SK-N-SH (cell line): ENCODE measurements at regions not wholly inside any gene's neighbourhood (a gene's known extent, or its start where the extent isn't known, plus 50 kb on each side); places are given as distances from the start of the nearest gene placed in this dataset.

Experiments used
- CTCF ChIA-PET: fragments of 300-600, 350-600 bp; formaldehyde crosslinking; extraction: SDS; loops from one replicate; lab custom pipeline; 2021; lab: Yijun Ruan, JAX
- POLR2A ChIA-PET: fragments of 350-600 bp; sonication (Branson Sonifier 250); formaldehyde crosslinking; extraction: SDS; loops from one replicate; lab custom pipeline; 2020; ENCODE audit warnings: antibody characterized with exemption, inconsistent platforms; lab: Yijun Ruan, JAX
- DNase-seq: peaks from one replicate; pipeline ENCODE4 v3.0.0; 2012
- H2AFZ ChIP-seq: fragments of 200-600 bp; sonication (generic); 2 replicates; pipeline ENCODE4 v1.8.1; 2016; ENCODE audit warnings: antibody characterized with exemption, mild to moderate bottlenecking, low read depth
- H3F3A ChIP-seq: fragments of 200-600 bp; sonication (generic); replicated peaks from 2 replicates; pipeline ENCODE3; 2016; ENCODE audit warnings: antibody characterized with exemption, mild to moderate bottlenecking; ENCODE audit not compliant: insufficient read depth
- H3K27ac ChIP-seq, 2 experiments: fragments of 200-500 bp in 1 of 2; fragments of 200-600 bp in 1 of 2; sonication (Bioruptor generic) in 1 of 2; sonication (generic), shearing (Covaris generic) in 1 of 2; 2 replicates each; pipeline versions ENCODE4 v1.5.1 to v1.6.1; 2014 to 2016; ENCODE audit warnings: low read depth in 2 of 2, inconsistent platforms in 1 of 2, low read length in 1 of 2, mild to moderate bottlenecking in 1 of 2, mixed read lengths in 1 of 2
- H3K27me3 ChIP-seq: fragments of 200-600 bp; sonication (generic), shearing (Covaris generic); 2 replicates; pipeline ENCODE4 v1.6.1; 2016; ENCODE audit warnings: mixed run types; ENCODE audit not compliant: insufficient read depth
- H3K36me3 ChIP-seq, 2 experiments: fragments of 200-500 bp in 1 of 2; fragments of 200-600 bp in 1 of 2; sonication (Bioruptor generic) in 1 of 2; sonication (generic) in 1 of 2; replicated peaks in 1 of 2; 2 replicates each; pipeline versions ENCODE3 to v1.5.1; 2014 to 2016; ENCODE audit warnings: low read length in 1 of 2, mild to moderate bottlenecking in 1 of 2; ENCODE audit not compliant: insufficient read depth in 2 of 2, control insufficient read depth in 1 of 2
- H3K4me1 ChIP-seq, 2 experiments: fragments of 200-500 bp in 1 of 2; fragments of 200-600 bp in 1 of 2; sonication (Bioruptor generic) in 1 of 2; sonication (generic), shearing (Covaris generic) in 1 of 2; 2 replicates each; pipeline versions ENCODE4 v1.5.1 to v1.6.1; 2014 to 2016; ENCODE audit warnings: low read depth in 1 of 2, low read length in 1 of 2, mixed run types in 1 of 2; ENCODE audit not compliant: insufficient read depth in 2 of 2, control insufficient read depth in 1 of 2
- H3K4me2 ChIP-seq: fragments of 200-600 bp; sonication (generic), shearing (Covaris generic); 2 replicates; pipeline ENCODE4 v1.6.1; 2017; ENCODE audit warnings: mixed run types
- H3K4me3 ChIP-seq, 2 experiments: fragments of 200-500 bp in 1 of 2; fragments of 200-600 bp in 1 of 2; sonication (Bioruptor generic) in 1 of 2; sonication (generic), shearing (Covaris generic) in 1 of 2; 2 replicates each; pipeline versions ENCODE4 v1.5.1 to v1.8.1; 2014 to 2016; ENCODE audit warnings: low read depth in 2 of 2, inconsistent platforms in 1 of 2, low read length in 1 of 2, mild to moderate bottlenecking in 1 of 2, mixed read lengths in 1 of 2, moderate library complexity in 1 of 2
- H3K79me2 ChIP-seq: fragments of 200-600 bp; sonication (generic); 2 replicates; pipeline ENCODE4 v1.8.1; 2017; ENCODE audit warnings: mild to moderate bottlenecking; ENCODE audit not compliant: insufficient read depth
- H3K9ac ChIP-seq: fragments of 200-600 bp; sonication (generic); 2 replicates; pipeline ENCODE4 v1.6.1; 2017; ENCODE audit warnings: mixed run types
- H3K9me2 ChIP-seq: fragments of 200-600 bp; sonication (generic); 2 replicates; pipeline ENCODE4 v1.6.1; 2017; ENCODE audit warnings: mixed run types
- H3K9me3 ChIP-seq: fragments of 200-600 bp; sonication (generic); 2 replicates; pipeline ENCODE4 v1.6.1; 2017; ENCODE audit warnings: mixed run types, mild to moderate bottlenecking, moderate library complexity
- H4K20me1 ChIP-seq: fragments of 200-600 bp; sonication (generic); 2 replicates; pipeline ENCODE4 v1.6.1; 2017; ENCODE audit warnings: mild to moderate bottlenecking, mixed run types; ENCODE audit not compliant: insufficient read depth
- EP300 ChIP-seq, 2 experiments: IDR thresholded peaks; 2 replicates each; pipeline versions ENCODE4 v1.4.0 to v1.6.1; 2012; ENCODE audit warnings: borderline replicate concordance in 1 of 2, low read depth in 1 of 2, low read length in 1 of 2
- EZH2phosphoT487 ChIP-seq: fragments of 200-600 bp; sonication (generic); IDR thresholded peaks from 2 replicates; pipeline ENCODE4 v1.6.1; 2017; ENCODE audit warnings: low read depth, mixed run types, mild to moderate bottlenecking, antibody characterized with exemption, moderate library complexity, borderline replicate concordance
- FOSL2 ChIP-seq: IDR thresholded peaks from 2 replicates; pipeline ENCODE4 v1.4.0; 2012; ENCODE audit warnings: low read depth, mild to moderate bottlenecking, moderate library complexity, borderline replicate concordance
- FOXJ3 ChIP-seq: sonication (generic); formaldehyde crosslinking; IDR thresholded peaks from 2 replicates; pipeline ENCODE4 v1.5.1; 2020; ENCODE audit warnings: mild to moderate bottlenecking, missing genetic modification reagents
- FOXM1 ChIP-seq: IDR thresholded peaks from 2 replicates; pipeline ENCODE4 v1.4.0; 2012; ENCODE audit warnings: low read depth, mild to moderate bottlenecking
- GATA2 ChIP-seq: sonication (generic); formaldehyde crosslinking; IDR thresholded peaks from 2 replicates; pipeline ENCODE4 v1.5.0; 2020; ENCODE audit warnings: mild to moderate bottlenecking, missing genetic modification reagents
- IRF3 ChIP-seq: fragments of 150-350 bp; IDR thresholded peaks from 2 replicates; pipeline ENCODE4 v1.6.1; 2016; ENCODE audit warnings: mild to moderate bottlenecking, low read depth, low read length
- MEF2A ChIP-seq: IDR thresholded peaks from 2 replicates; pipeline ENCODE4 v1.4.0; 2012; ENCODE audit warnings: low read depth, borderline replicate concordance
- MXI1 ChIP-seq: IDR thresholded peaks from 2 replicates; pipeline ENCODE4 v1.6.1; 2012; ENCODE audit warnings: mild to moderate bottlenecking, low read depth, low read length, improper control_type of control experiment
- NFIC ChIP-seq: IDR thresholded peaks from 2 replicates; pipeline ENCODE4 v1.4.0; 2012; ENCODE audit warnings: borderline replicate concordance
- PBX3 ChIP-seq: IDR thresholded peaks from 2 replicates; pipeline ENCODE4; 2012
- REST ChIP-seq: IDR thresholded peaks from 2 replicates; pipeline ENCODE4 v1.6.1; 2012; ENCODE audit warnings: mild to moderate bottlenecking, low read depth, low read length, moderate library complexity
- RXRA ChIP-seq: IDR thresholded peaks from 2 replicates; pipeline ENCODE4 v1.4.0; 2012; ENCODE audit warnings: low read depth, mild to moderate bottlenecking, borderline replicate concordance
- TAF1 ChIP-seq: IDR thresholded peaks from 2 replicates; pipeline ENCODE4 v1.6.1; 2012; ENCODE audit warnings: low read depth, mild to moderate bottlenecking, low read length, moderate library complexity, borderline replicate concordance
- USF1 ChIP-seq: IDR thresholded peaks from 2 replicates; pipeline ENCODE4 v1.4.0; 2012; ENCODE audit warnings: low read depth, borderline replicate concordance
- ZBTB33 ChIP-seq: IDR thresholded peaks from 2 replicates; pipeline ENCODE4 v1.4.0; 2012; ENCODE audit warnings: low read depth, borderline replicate concordance
- WGBS: methylation state at CpG from one replicate; pipeline ENCODE4 v1.1.6; 2017; ENCODE audit warnings: low lambda C conversion rate; 5-methylcytosine and 5-hydroxymethylcytosine counted together

- Histone ChIP-seq H3K4me2 (peak overlapping the region; percentile 60), H3K9me3 (no peaks in the 10 kb centered on the region), H4K20me1 (no peaks in the 10 kb centered on the region), H3K27me3 (peaks cover 57% of the 10 kb centered on the region), H3K9ac (no peak overlapping the region), H2AFZ (peak overlapping the region; percentile 64), H3K36me3 (no peaks in the 10 kb centered on the region), H3F3A (no peaks in the 10 kb centered on the region), H3K4me1 (no peaks in the 10 kb centered on the region), H3K9me2 (no peaks in the 10 kb centered on the region), H3K79me2 (no peaks in the 10 kb centered on the region), H3K4me3 (peak overlapping the region in 1 of 2 experiments; percentile 49; a peak in 3 of 4 replicates), H3K27ac (no peak overlapping the region)
- ChIA-PET POLR2A (no interaction called here), CTCF (interaction anchor here (0.9 to 1.3 kb wide), 3 partner anchors 12 to 50 kb away, joined by 3 read pairs; no protein-coding TSS in a partner anchor)
- no peak for DNase-seq
- no peak for TF ChIP-seq PBX3
- no peak for TF ChIP-seq FOXJ3 (CRISPR knock-in tag)
- TF ChIP-seq RXRA = no peak
- no peak for TF ChIP-seq ZBTB33
- no peak for TF ChIP-seq USF1
- TF ChIP-seq EP300 (IDR thresholded peaks at IDR 0.05; ENCODE audit: borderline replicate concordance in 1 of 2, low read depth in 1 of 2, low read length in 1 of 2) = no peak
- no peak for TF ChIP-seq FOSL2
- no peak for TF ChIP-seq MEF2A
- TF ChIP-seq NFIC = no peak
- no peak for TF ChIP-seq REST
- TF ChIP-seq TAF1 = no peak
- TF ChIP-seq MXI1 = no peak
- no peak for TF ChIP-seq IRF3
- TF ChIP-seq GATA2 (CRISPR knock-in tag) = no peak
- TF ChIP-seq EZH2phosphoT487 = no peak
- TF ChIP-seq FOXM1 = no peak
- under 1% methylated on average over 13 of the region's 13 CpGs for WGBS
Measured at GRCh38 chr20:22403022-22403631, 181.2 kb downstream of the FOXA2 start.
